Glutamatergic neuron (in vitro differentiated cells): ENCODE measurements at regions not wholly inside any gene's neighbourhood (a gene's known extent, or its start where the extent isn't known, plus 50 kb on each side); places are given as distances from the start of the nearest gene placed in this dataset.

ENCODE experiments used
- DNase-seq: peaks from one replicate; pipeline ENCODE4 v3.0.0; 2022
- H3K27ac Mint-ChIP-seq: one replicate; pipeline ENCODE4 v1.8.0; 2020; ENCODE audit warnings: mild to moderate bottlenecking, mixed read lengths, inconsistent platforms; ENCODE audit not compliant: unreplicated experiment
- H3K27me3 Mint-ChIP-seq: one replicate; pipeline ENCODE4 v1.8.0; 2020; ENCODE audit warnings: mild to moderate bottlenecking, moderate library complexity, mixed read lengths, inconsistent platforms; ENCODE audit not compliant: unreplicated experiment
- H3K36me3 Mint-ChIP-seq: one replicate; pipeline ENCODE4 v1.8.0; 2020; ENCODE audit warnings: mild to moderate bottlenecking, mixed read lengths, inconsistent platforms; ENCODE audit not compliant: unreplicated experiment
- H3K4me1 Mint-ChIP-seq: one replicate; pipeline ENCODE4 v1.8.0; 2020; ENCODE audit warnings: mild to moderate bottlenecking, low read depth, mixed read lengths, inconsistent platforms; ENCODE audit not compliant: unreplicated experiment
- H3K4me3 Mint-ChIP-seq: one replicate; pipeline ENCODE4 v1.8.0; 2020; ENCODE audit warnings: mild to moderate bottlenecking, mixed read lengths, inconsistent platforms; ENCODE audit not compliant: unreplicated experiment
- H3K9me3 Mint-ChIP-seq: one replicate; pipeline ENCODE4 v1.8.0; 2020; ENCODE audit warnings: mild to moderate bottlenecking, moderate library complexity, mixed read lengths, inconsistent platforms; ENCODE audit not compliant: unreplicated experiment
- CTCF ChIP-seq: fragments of 200-600 bp; sonication (generic); IDR thresholded peaks from one replicate; pipeline ENCODE4 v1.5.0; 2021; ENCODE audit not compliant: partially characterized antibody, unreplicated experiment

GRCh38 chr11:112460141-112460540, 199.5 kb upstream of the PLET1 start:
- Mint-ChIP-seq H3K27me3 (no peaks in the 10 kb centered on the region), H3K36me3 (peaks cover 5% of the 10 kb centered on the region), H3K4me3 (no peak overlapping the region), H3K27ac (no peak overlapping the region), H3K4me1 (no peaks in the 10 kb centered on the region), H3K9me3 (no peaks in the 10 kb centered on the region)
- DNase-seq: no peak
- no peak for TF ChIP-seq CTCF

- Mint-ChIP-seq H3K27me3 (no peaks in the 10 kb centered on the region), H3K36me3 (no peaks in the 10 kb centered on the region), H3K4me1 (no peaks in the 10 kb centered on the region), H3K4me3 (no peak overlapping the region), H3K27ac (no peak overlapping the region), H3K9me3 (no peaks in the 10 kb centered on the region)
- DNase-seq: no peak
- no peak for TF ChIP-seq CTCF
These were observed 204.3 kb upstream of the PLET1 start for GRCh38 chr11:112464949-112465348.

- H3K4me1 Mint-ChIP-seq: no peaks in the 10 kb centered on the region
These were observed 204.9 kb upstream of the PLET1 start for GRCh38 chr11:112465433-112466024.

GRCh38 chr11:112467721-112468120, 207.1 kb upstream of the PLET1 start:
- Mint-ChIP-seq H3K27ac (no peak overlapping the region), H3K4me1 (no peaks in the 10 kb centered on the region), H3K36me3 (no peaks in the 10 kb centered on the region), H3K27me3 (no peaks in the 10 kb centered on the region), H3K9me3 (no peaks in the 10 kb centered on the region), H3K4me3 (no peak overlapping the region)
- DNase-seq: no peak
- TF ChIP-seq CTCF: no peak

More at GRCh38 chr11:112465433-112466024, 204.9 kb upstream of the PLET1 start:
- no peak overlapping the region for H3K27ac Mint-ChIP-seq
- TF ChIP-seq CTCF: no peak
- no peaks in the 10 kb centered on the region for H3K9me3 Mint-ChIP-seq
- no peaks in the 10 kb centered on the region for H3K36me3 Mint-ChIP-seq
- no peak overlapping the region for H3K4me3 Mint-ChIP-seq
- H3K27me3 Mint-ChIP-seq: no peaks in the 10 kb centered on the region
- no peak for DNase-seq

- TF ChIP-seq CTCF: no peak
- no peaks in the 10 kb centered on the region for H3K9me3 Mint-ChIP-seq
- DNase-seq: no peak
- H3K27ac Mint-ChIP-seq: no peak overlapping the region
- H3K4me3 Mint-ChIP-seq: no peak overlapping the region
- H3K27me3 Mint-ChIP-seq: no peaks in the 10 kb centered on the region
- no peaks in the 10 kb centered on the region for H3K4me1 Mint-ChIP-seq
- H3K36me3 Mint-ChIP-seq: no peaks in the 10 kb centered on the region
These were observed 208.7 kb upstream of the PLET1 start for GRCh38 chr11:112469376-112469775.
